HG02571 (cell line): ENCODE measurements at regions not wholly inside any gene's neighbourhood (a gene's known extent, or its start where the extent isn't known, plus 50 kb on each side); places are given as distances from the start of the nearest gene placed in this dataset.

Experiments
- ATAC-seq: cut with Tn5 transposase; IDR thresholded peaks from one replicate; pipeline ENCODE4 v1.9.1; 2021; ENCODE audit warnings: mild to moderate bottlenecking, moderate library complexity; ENCODE audit not compliant: unreplicated experiment

DNA sequence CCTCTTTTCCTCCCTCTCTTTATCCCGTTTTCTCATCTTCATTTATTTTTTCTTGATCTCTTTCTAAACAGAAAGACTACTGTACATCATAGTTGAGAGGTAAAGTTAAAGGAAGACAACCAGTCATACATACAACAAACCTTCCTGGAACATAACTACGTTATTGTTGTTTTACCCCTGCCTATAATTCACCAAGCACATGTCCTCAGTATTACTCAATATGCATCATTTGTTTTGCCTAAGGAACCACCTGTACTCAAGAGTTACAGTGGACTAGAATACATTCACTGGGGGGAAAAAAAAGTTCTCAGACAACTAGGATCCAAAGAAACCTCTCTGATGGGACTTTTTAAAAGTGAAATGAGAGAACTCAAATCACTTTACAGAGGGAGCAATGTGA is 344.7 kb upstream of the RBMS3 start:
- ATAC-seq = no peak

DNA sequence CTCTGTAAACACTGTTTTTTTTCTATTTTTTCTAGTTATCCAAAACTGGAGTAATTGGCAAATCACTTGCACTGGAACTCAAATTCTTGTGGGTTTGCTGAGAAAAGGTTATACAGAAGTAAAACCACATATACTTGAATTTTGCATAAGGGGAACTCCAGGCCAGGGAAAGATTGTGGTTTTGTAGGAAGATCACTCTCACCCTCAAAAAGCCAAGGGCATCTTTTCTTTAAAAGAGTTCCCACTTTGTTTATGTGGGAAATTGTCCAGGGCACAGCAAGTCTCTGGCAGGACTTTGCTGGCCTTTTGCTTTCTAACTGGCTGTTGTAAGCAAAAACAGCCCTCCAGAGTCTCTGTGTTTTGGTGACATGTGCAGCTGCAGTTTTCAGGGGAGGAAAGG is 340.3 kb upstream of the RBMS3 start:
- peak; percentile 93 for ATAC-seq

DNA sequence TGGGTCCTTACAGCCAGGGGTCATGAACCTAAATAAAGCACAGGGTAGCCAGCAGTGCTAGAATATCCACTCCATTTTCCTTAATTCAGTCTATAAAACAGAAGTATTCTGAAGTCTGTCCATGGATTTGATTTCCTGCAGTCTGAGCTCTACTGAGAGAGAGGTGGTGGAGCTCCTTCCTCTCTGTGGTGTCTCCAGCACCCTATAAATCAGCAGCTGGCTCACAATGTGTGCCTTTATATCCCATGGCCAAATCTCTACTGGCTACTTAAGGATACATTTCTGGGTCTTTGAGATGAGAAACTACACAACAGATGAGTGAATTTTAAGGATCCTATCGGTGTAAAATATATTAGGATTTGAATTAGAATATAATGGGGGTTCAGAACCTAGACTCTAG is 339.9 kb upstream of the RBMS3 start:
- no peak for ATAC-seq

DNA sequence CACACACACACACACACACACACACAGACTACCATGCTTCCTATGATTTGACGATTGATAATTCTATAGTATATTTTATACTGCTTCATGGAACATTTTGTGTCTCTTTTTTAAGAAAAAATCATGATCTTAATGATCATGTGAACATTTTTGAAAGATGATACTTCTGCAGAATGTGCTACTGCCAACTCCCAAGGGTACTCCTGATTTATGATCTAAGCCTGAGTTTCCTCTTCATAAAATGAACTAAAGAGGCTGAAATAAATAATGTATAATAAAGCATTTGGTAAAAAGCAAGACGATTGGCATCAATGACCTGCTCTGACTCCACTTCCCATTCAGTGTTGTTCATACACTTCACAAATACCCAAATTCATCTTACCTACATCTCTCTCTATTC is 333.8 kb upstream of the RBMS3 start:
- ATAC-seq = no peak

DNA sequence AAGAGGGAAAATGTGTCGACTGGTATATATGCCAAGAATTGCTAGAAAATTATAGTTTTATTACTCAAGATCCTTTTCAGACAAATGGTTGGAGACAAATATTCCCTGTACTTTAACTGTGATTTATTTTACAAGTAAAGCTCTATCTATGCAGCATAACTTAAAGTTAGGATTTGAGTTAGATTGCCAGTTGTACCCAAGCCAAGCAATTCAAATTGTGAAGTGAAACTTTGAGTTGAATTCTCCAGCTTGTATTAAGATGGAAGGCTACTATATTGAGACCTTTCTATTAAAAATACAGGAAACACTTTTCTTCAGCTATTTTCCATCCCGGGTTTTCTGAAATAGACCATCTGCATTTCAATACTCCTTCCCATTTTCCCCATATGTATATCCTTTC is 333.1 kb upstream of the RBMS3 start:
- no peak for ATAC-seq

DNA sequence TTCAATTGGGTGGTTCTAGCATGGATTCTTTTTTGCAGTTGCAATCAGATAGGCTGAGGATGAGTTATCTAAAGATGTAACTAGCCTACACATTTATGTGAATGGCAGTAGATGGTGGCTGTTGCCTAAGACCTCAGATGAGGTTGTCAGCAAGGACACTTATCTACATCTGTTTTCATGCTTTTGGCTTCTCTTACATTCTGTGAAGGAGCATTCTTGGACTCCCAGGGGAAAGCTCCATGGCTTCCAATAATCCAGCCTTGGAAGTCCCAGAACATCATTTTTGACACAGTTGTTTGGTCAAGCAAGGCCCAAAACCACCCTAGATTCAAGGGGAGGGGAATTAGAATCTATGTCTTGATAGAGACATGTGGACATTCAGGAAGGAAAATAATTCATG is 332.2 kb upstream of the RBMS3 start:
- ATAC-seq = no peak

DNA sequence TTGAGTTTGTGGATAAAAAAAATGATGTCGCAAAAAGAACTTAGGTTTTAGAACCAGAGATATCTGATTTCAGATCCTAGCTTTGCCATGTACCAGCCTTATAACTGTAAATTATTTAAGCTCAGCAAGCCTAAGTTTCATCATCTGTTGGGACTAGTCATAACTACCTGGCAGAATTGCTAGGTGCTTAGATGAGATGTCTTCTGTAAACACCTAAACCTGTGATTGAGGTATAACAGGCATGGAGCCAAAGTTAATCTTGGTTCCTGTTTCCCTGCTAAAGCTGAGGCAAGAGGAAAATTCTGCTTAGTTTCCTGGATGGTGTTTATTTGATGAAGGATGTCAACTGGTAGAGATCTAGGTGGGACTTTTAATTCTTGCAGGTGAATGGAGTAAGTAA is 331.3 kb upstream of the RBMS3 start:
- no peak for ATAC-seq

DNA sequence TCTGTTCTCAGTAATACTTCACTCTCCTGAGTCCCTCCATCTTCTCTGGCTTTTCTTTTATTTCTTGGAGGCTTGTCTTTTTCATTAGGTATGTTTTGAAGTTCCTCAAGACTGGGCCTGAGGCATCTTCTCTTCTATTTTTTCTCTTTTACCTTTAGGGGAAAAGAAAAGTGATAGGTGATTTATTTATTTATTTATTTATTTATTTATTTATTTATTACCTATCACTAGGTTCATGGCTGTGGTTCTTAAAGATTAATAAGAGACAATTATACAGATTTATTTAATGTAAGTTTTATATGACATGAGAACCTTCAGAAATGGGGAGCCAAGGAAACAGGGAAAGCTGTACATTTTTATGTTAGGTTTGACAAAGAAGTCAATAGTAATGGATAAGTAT is 330.3 kb upstream of the RBMS3 start:
- no peak for ATAC-seq

DNA sequence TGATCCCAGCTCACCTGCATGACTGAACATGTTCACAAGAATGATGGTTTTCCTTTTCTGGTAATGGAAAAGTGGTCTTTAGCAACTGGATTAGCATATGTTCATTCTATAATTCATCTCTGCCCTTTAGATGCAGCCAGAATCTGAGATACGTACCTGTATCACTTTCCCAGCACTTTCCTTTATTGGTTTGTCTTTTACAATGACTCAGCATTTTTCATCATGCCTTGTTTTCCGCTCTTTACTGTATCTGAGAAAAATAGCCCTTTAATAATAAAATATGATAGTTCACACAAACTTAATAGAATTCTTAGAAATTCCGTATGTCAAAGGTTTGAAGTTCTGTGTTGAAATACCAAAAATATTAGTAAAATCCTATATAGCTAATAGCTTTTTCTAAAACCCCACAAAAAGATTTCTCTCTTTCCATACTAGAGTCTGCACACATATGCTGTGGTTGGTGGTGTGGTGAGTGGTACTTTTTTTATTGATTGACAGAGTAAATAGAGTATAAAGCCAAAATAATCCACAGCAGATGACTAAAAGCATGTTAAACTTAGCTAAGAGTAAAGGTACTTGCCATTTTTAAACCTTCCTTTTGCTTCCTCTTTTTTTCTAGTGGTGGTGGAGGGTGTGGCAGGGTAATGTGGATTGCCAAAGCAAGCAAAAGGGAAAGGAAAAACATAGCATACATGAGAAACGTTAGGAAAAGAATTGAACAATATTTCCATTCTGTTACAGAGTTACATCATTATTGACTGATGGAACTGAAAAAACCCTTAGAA is 328.9 kb upstream of the RBMS3 start:
- ATAC-seq = no peak

DNA sequence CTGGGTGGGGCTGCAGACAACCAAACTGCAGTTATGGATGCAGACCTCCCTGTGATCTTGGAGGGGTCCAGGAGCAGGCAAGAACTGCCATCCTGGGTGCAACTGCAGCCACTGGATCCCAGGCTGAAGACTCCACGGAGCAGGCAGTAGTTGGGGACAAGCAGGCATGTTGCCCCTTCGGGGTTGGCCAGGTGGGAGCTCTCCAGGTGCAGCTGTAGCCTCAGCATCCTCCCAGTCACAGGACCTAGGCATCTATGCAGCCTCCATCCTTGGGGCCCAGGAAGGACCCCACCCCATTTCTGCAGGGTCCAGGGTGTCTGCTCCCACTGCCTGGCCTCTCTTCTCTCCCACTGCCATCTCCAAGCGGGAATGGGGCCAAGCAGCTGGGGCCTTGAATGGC is 322.2 kb upstream of the RBMS3 start:
- ATAC-seq = no peak

DNA sequence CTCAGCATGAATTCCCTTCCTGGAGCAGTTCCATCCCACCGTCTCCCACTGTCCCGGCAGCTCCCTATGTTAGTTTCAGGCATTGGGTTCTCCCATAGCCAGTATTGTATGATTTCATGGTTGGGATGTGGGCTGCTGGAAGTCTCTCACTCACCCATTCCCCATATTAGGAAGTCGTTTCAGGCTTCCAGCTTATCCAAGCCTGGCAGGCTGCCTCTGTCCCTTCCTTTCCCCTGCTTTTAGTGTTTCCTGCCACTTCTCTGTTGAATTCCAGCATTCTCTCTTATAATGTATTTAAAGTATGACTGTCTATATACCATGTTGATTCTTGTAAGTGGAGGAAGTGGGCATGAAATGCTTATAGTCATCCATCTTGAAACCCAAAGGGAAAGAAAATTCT is 309.7 kb upstream of the RBMS3 start:
- no peak for ATAC-seq

DNA sequence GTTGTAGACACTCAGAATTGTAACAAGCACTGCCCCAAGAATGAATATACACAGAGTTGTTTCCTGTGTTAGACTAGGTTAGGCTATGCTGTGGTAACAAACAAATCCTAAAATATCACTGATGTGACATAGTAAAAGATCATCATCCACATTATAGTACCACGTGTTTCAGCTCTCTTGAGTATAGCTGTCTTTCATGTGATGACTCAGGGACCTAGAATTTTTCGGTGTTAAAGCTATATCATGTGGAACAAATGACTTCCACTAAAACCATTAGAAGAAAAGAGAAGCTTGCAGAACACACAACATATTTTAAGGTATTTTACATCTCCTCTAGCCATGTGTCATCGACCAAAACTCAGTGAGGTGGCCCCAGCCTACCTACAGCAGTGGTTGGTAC is 307.9 kb upstream of the RBMS3 start:
- no peak for ATAC-seq

DNA sequence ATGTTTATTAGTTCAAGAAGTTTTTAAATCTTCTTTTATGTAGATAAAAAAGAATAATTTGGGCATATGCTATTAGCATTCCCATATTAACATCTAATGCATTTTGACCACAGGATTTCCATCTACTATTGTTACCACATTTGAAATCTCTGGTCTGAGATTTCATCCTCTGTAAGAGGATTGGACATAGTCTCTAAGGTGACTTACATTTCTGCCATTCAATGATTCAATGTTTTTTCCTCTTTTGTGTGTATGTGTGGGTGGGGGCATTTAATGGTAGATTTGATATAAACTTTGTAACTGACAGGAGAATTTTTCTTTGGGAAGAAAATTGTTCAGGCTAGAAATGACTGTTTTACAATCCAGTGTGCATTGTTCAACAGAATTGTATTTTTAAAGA is 307.3 kb upstream of the RBMS3 start:
- no peak for ATAC-seq

DNA sequence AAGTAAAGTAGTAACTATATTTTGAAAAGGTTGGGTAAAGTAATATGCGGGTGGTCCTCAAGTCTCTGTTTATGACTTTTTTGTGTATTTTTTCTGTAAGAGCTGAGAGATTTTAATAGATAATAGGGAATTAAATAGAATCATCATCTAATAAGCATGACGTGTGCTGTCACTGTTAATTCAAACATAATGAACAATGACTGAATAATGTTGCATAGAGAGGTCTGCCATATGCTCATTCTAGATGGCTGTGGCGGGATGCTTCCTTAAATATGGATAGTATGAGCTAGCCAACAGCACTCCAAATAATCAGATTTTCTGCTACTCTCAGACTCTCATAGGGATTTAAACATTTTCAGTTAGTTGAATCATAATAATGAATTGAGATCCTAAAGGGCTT is 302.8 kb upstream of the RBMS3 start:
- ATAC-seq = no peak

DNA sequence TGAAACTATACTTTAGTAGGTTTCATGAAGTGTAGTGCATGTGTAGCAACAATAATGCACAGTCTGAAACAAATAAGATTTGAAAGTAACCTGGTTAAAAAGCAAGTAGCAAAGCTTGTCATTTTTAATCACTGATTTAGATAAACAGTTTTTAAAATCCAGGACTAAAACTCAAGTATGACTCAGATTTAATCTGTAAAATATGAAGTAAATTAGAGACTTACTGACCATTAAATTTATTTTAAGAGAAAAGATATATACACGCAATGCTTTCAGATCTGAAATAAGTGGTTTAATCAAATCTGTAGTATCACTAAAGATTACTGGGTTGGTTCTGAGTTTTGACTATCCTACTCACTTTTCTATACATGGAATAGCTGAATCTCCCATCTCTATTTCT is 300.7 kb upstream of the RBMS3 start:
- no peak for ATAC-seq

DNA sequence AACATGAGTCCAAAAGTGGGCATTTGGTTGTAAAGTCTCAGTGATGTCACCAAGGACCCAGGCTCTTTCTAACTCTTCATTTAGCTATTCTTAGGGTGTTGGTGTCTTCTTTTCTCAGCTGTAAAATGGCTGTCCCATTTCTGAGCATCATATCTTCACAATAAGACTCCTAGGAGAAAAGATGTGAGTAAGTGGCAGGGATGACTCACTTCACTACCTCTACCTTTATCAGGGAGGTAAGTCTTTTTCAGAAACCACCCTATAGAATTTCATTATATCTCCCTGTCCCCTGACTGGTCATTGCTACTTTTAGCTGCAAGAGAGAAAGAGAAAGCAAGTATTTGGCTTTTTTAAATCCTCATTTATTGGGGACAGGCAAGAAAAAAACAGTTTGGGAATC is 300.2 kb upstream of the RBMS3 start:
- ATAC-seq = no peak

DNA sequence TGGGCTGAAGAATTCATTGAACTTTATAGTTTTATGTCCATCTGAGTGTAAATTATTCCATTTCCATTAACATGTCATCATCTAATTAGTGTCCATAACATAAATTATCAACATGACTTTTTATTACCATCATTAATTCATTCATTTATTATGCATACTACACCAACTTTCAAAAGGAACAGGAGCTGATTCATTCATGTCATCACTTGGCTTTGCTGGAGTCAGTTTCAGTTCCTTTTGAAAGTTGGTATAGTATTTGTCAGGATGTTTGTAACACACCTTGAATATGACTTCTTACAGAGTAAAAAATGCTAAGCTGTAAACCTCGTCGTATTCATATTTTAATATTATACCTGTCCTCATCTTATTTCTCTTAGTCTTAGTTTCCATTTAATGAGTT is 298.0 kb upstream of the RBMS3 start:
- ATAC-seq = no peak

DNA sequence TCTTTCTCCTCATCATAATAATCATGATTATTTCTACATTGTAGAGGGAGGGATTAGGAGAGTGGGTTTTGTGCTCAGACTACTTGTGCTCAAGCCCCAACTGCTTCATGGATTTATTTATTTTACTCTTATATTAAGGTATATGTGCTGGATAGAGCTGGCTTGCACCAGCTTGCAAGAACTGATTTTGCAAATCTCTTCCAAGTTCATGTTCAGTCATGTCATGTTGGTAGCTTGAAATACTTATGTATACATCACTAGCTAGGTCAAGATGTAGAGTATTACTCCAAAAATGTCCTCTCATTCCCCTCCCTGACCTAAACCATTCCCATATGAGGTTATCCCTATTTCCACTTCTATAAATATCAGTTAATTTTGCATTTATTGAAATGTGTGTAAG is 293.9 kb upstream of the RBMS3 start:
- no peak for ATAC-seq

DNA sequence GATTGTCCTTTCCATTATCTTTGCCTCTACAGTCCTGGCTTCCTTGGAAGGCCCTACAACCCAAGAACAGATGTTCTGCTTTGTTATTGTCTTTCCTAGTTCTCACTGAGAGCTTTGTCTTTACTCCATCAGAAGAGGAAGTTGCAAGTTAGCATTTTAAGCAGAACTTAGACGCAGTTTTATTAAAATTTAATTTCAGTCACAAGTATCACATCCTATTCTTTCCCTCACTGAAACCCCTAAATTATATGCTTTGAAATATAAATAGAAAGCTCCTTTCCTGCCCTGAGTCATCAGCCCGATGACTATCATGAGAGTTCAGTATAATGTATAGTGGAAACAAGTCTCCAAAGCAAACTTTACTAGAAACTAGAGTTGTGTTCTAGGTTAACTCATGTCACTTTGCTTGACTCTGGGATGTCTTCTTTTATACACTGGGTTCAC is 291.2 kb upstream of the RBMS3 start:
- peak; percentile 85 for ATAC-seq

DNA sequence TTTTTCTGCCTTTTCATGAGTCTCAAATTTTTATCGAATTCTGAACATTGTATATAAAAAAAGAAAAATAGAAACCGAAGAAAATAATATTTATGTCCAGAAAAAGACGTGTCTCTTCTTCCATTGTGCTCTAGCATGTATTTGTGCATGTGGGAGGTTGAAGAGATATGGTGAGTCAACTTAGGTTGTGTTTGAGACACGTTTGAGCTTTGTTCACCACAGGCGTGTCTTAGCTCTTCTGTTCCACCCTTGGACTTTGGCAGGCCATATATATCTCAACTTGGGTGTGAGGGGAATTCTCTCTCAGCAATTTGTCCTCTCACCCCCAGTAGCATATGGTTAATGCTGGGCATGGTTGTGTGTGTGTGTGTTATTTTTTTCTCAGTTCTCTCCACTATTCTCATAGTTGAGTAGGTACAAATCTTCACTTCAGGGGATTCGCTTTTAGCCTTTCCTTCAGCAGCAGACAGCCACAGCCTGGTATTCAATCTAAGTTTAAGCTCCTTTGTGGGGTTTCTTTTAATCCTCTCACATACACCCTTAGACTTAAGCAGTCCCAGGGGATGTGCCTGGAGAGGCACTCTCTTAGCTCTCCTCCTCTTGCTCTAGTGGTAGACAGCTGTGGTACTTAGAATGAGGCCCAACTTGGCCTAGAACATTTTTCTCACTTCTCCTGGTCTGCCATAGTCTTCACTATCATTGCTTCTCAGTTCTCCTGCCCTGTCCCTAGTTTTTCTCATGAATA is 286.5 kb upstream of the RBMS3 start:
- no peak for ATAC-seq

DNA sequence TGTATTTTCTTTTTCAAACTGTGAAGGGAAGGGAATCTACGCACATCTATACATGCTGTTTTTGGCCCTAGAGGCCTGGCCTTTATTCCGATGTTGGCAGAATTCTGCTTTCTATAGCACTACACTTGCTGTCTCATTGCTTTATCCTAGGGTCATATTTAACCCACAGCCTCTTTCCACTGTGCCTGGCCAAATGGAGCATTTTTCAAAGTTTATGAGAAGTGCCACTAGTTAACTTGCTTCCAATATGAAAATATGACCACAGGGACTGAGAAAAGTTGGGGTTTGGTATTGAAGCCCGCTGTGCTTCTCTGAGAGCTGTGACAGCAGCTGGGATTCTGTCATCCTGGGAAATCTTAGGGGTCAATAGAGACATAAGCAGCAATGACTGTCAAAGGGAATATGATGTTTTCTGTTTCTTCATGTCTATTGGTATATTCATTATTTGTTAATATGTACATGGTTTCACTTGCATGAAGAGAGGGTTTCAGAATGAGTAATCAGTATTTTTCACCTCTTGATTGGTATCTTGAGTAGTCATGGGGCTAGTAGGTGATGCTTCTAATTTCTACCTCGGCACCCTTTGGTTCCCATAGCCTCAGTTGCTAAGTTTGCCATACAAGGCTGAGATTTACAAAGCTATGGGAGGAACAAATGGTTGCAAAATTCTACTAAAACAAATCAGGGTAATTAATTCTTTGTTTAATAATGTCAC is 275.8 kb upstream of the RBMS3 start:
- peak; percentile 98 for ATAC-seq

DNA sequence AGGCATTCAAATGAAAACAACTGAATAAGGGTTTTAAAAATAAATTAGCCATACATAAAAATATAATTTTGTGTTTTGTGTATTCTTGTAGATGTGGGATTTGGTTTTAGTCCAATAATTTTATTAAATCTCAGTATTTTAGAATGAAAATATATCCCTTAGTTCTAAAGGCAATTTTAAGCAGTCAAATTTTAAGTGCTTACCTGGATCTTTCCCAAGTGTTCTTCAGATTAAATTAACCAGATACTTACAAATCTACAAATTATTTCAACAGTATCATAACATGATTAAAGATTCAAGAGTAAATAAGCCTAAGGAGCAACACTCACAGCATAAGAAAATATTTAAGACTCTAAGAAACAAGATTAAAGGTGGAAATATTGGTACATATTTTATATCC is 275.0 kb upstream of the RBMS3 start:
- no peak for ATAC-seq
